Esophagus squamous epithelium (tissue), 5 donors: ENCODE measurements at regions not wholly inside any gene's neighbourhood (a gene's known extent, or its start where the extent isn't known, plus 50 kb on each side); places are given as distances from the start of the nearest gene placed in this dataset.

ENCODE experiments used
- DNase-seq: peaks from one replicate; lab custom pipeline; 2025; lab: John Stamatoyannopoulos, UW
- H3K27ac ChIP-seq, 4 donors: fragments of 200-600 bp; sonication (generic); one replicate each; pipeline ENCODE4 v1.5.1; 2016 to 2019; ENCODE audit warnings: mild to moderate bottlenecking in 1 of 4
- H3K27me3 ChIP-seq, 4 donors: fragments of 200-600 bp; sonication (generic); 1 replicate in 3 of 4; 2 replicates in 1 of 4; pipeline versions ENCODE4 v1.5.1 to v1.6.0; 2017 to 2021; ENCODE audit warnings: antibody characterized with exemption in 1 of 4
- H3K36me3 ChIP-seq, 3 donors: fragments of 200-600 bp; sonication (generic); one replicate each; pipeline ENCODE4 v1.5.1; 2016 to 2019
- H3K4me1 ChIP-seq, 3 donors: fragments of 200-600 bp; sonication (generic); one replicate each; pipeline ENCODE4 v1.5.1; 2017 to 2019
- H3K4me3 ChIP-seq, 4 donors: fragments of 200-600 bp; sonication (generic); 1 replicate in 3 of 4; 2 replicates in 1 of 4; pipeline ENCODE4 v1.5.1; 2016 to 2019; ENCODE audit warnings: mild to moderate bottlenecking in 2 of 4, moderate library complexity in 1 of 4
- H3K9me3 ChIP-seq, 3 donors: fragments of 200-600 bp; sonication (generic); one replicate each; pipeline ENCODE4 v1.5.1; 2016 to 2019
- CTCF ChIP-seq, 6 experiments: fragments of 450-650 bp in 4 of 6; fragments of 200-600 bp in 2 of 6; sonication (generic) in 2 of 6; IDR thresholded peaks; one replicate each; pipeline ENCODE4 v1.5.1; 2016 to 2019; ENCODE audit warnings: antibody characterized with exemption in 6 of 6, mild to moderate bottlenecking in 4 of 6, moderate library complexity in 4 of 6
- POLR2A ChIP-seq, 4 donors: fragments of 450-650 bp; IDR thresholded peaks; one replicate each; pipeline ENCODE4 v1.6.1; 2017; ENCODE audit warnings: antibody characterized with exemption in 4 of 4, mild to moderate bottlenecking in 4 of 4, moderate library complexity in 3 of 4
- WGBS, 2 donors: methylation state at CpG; one replicate each; pipeline ENCODE4 v1.1.5; 2018; 5-methylcytosine and 5-hydroxymethylcytosine counted together
- intact Hi-C: fragments of 100-400 bp; cut with DNase I; formaldehyde crosslinking; loops from one replicate; pipeline ENCODE4 v1.15.0; 2022
- donor health status: DM: yes; HTN: yes; CAD: no.

GRCh38 chr13:99062593-99062992, 84.7 kb upstream of the DOCK9 start:
- H3K27me3 ChIP-seq: no peaks in the 10 kb centered on the region
- no peak for TF ChIP-seq POLR2A (IDR thresholded peaks at IDR 0.05)
- TF ChIP-seq CTCF (IDR thresholded peaks at IDR 0.05): no peak
- peaks cover 27 to 98% (median 86%) of the 10 kb centered on the region in 3 donors for H3K4me1 ChIP-seq
- H3K36me3 ChIP-seq: no peaks in the 10 kb centered on the region
- intact Hi-C loops: no loop called here
- peak overlapping the region; percentile 66 to 83 (median 80) for H3K27ac ChIP-seq
- peak overlapping the region in 2 of 4 donors; percentile 5 to 36 for H3K4me3 ChIP-seq
- 19 to 34% methylated on average over 5 to 10 of the region's 10 CpGs for WGBS, 2 donors
- no peaks in the 10 kb centered on the region for H3K9me3 ChIP-seq
- no peak for DNase-seq

GRCh38 chr13:99063178-99063577, 85.3 kb upstream of the DOCK9 start:
- no peak for DNase-seq
- WGBS, 2 donors: 60 to 68% methylated on average over 7 to 8 of the region's 8 CpGs
- Histone ChIP-seq H3K36me3 (no peaks in the 10 kb centered on the region), H3K9me3 (no peaks in the 10 kb centered on the region), H3K27me3 (no peaks in the 10 kb centered on the region), H3K27ac (peak overlapping the region; percentile 66 to 83 (median 80)), H3K4me1 (peaks cover 24 to 98% (median 81%) of the 10 kb centered on the region in 3 donors), H3K4me3 (no peak overlapping the region)
- intact Hi-C loops: no loop called here
- TF ChIP-seq POLR2A (IDR thresholded peaks at IDR 0.05) (no peak), CTCF (IDR thresholded peaks at IDR 0.05) (no peak)

DNA sequence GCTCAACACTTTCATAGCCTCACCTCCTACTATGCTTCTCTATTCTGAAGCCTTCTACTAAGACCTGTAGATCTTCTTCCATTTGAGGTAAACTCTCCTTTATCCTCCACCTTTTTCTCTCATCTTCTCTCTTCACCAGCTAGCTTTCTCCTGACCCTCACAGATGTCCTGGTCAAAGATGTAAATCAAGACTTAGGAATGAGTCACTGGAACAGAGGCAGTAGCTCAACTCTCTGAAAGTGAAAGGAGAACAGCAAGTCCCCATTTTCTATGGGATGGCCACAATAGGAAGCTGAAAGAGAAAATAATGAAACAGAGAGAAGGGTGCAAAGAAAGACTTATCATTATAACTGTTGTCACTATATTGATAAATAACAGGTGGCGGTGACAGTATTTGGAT, 86.1 kb upstream of the DOCK9 start:
- Histone ChIP-seq H3K27ac (peak overlapping the region in 3 of 4 donors; percentile 12 to 83 (median 78)), H3K27me3 (no peaks in the 10 kb centered on the region), H3K9me3 (no peaks in the 10 kb centered on the region), H3K4me3 (no peak overlapping the region), H3K36me3 (no peaks in the 10 kb centered on the region), H3K4me1 (peaks cover 16 to 93% (median 73%) of the 10 kb centered on the region in 3 donors)
- TF ChIP-seq CTCF (IDR thresholded peaks at IDR 0.05) (no peak), POLR2A (IDR thresholded peaks at IDR 0.05) (no peak)
- intact Hi-C loops: no loop called here
- WGBS, 2 donors: 80 to 100% methylated on average over 1 of the region's 1 CpG
- DNase-seq: no peak

DNA sequence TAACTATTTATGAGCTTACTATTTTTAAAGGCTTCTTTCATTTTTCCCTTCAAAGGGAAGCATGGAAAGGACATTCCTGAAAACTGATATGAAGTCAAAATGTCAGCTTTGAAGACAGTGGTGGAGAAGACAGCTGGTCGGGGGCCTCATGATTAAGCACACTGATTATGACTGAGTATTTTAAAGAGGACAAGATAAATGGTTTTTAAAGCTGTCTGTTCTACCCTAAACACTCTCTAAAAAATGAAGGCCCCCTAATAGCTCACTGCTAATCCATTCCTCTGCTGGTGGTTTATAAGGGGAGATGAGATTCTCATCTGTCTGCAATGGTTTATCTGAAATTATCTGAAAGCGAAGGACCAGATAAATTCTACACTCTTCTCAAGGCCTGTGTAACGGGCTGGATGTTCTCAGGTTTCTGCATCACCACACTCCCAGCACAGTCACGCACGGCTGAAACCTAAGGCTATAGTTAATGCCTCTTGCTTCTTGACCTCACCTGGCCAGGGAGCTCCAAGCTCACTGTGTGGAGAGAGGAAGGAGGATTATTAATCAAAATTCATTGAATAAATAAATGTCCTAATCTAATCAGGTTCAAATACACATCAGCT, 86.9 kb upstream of the DOCK9 start:
- Histone ChIP-seq H3K9me3 (no peaks in the 10 kb centered on the region), H3K36me3 (no peaks in the 10 kb centered on the region), H3K27ac (peak overlapping the region; percentile 41 to 83 (median 74)), H3K27me3 (no peaks in the 10 kb centered on the region), H3K4me3 (no peak overlapping the region), H3K4me1 (peaks cover 16 to 85% (median 68%) of the 10 kb centered on the region in 3 donors)
- TF ChIP-seq POLR2A (IDR thresholded peaks at IDR 0.05) (no peak), CTCF (IDR thresholded peaks at IDR 0.05) (no peak)
- intact Hi-C loops: no loop called here
- 74 to 77% methylated on average over 5 of the region's 5 CpGs for WGBS, 2 donors
- DNase-seq: no peak

DNA sequence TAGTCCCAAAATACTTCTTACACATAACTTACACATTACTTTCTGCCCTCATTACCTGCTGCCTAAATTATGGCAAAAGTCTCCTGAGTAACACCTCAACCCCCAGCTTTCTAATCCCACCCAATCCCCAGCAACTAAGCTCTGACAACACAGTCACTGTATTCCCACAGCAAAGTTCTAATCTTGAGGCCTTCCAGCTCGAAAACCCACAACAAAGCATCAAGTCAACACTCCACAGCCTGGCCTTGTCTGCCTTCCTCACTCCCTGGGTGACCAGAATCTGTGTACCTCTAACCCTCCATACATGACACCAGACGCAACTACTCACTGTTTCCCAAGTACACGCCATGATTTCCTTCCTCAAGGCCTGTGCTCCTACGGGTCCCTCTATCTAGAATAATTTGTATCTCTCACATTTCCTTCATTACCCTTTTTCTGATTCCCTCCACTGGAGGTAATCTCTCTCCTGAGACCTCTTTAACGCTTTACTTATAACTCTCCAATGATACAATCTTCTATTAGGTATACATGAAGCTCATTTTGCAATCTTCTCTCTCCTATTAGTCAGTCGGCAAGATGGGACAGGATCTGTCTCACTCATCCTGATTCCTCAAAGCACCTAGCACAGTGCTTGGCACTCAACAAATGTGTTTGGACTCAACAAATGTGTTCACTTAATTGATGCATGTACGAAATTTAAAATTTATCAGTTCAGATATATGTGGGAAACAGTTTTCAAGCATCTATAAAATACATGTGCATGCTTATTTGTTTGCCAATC, 87.6 kb upstream of the DOCK9 start:
- intact Hi-C loops: no loop called here
- H3K27me3 ChIP-seq: no peaks in the 10 kb centered on the region
- peak overlapping the region; percentile 41 to 83 (median 74) for H3K27ac ChIP-seq
- TF ChIP-seq CTCF (IDR thresholded peaks at IDR 0.05) (no peak), POLR2A (IDR thresholded peaks at IDR 0.05) (no peak)
- peaks cover 16 to 80% (median 66%) of the 10 kb centered on the region in 3 donors for H3K4me1 ChIP-seq
- WGBS, 2 donors: 61% methylated on average over 7 of the region's 7 CpGs
- no peaks in the 10 kb centered on the region for H3K9me3 ChIP-seq
- no peak for DNase-seq
- H3K4me3 ChIP-seq: no peak overlapping the region
- H3K36me3 ChIP-seq: no peaks in the 10 kb centered on the region
